ENCODE measurements at regions not wholly inside any gene's neighbourhood (a gene's known extent, or its start where the extent isn't known, plus 50 kb on each side); places are given as distances from the start of the nearest gene placed in this dataset.
"Not testable (repeated sequence)": the region's sequence is repeated elsewhere in the genome, so short reads cannot be mapped to it uniquely, and the experiment has no call there.

DNA sequence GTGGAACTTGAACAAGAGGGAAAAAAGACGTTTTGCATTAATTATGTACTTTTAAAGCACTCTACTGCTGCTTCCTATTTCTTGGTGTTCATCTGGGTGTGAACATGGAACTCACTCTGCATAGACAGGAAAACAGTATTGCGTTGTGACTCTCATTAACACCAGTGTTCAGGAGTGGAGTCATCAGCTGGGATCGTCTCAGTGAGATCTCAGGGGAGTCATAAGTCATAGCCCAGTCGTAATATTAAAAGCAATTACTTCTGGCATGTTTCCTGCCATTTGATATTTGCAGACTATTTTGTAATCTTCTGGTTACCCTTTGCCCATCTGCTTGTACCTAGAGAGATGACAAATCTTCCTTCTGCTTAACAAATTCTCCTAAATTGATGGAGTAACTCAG is 462.0 kb upstream of the ATP11B start:
- 48 to 57% methylated on average over 4 of the region's 4 CpGs for WGBS, 2 donors
- Histone ChIP-seq H3K36me3 (ENCODE audit: control insufficient read depth in 4 of 4, insufficient read depth in 4 of 4, low read length in 4 of 4) (no peaks in the 10 kb centered on the region), H3K4me1 (ENCODE audit: control insufficient read depth in 5 of 5, insufficient read depth in 5 of 5, low read length in 5 of 5) (no peaks in the 10 kb centered on the region), H3K27ac (ENCODE audit: low read depth in 1 of 2, low read length in 1 of 2) (no peak overlapping the region), H3K4me3 (no peak overlapping the region), H3K27me3 (ENCODE audit: control insufficient read depth in 3 of 3, insufficient read depth in 3 of 3, low read length in 2 of 3) (no peaks in the 10 kb centered on the region), H3K9me3 (ENCODE audit: control insufficient read depth in 4 of 4, insufficient read depth in 3 of 4, low read length in 3 of 4) (no peaks in the 10 kb centered on the region), H3K9ac (ENCODE audit: insufficient read depth in 1 of 2, low read length in 2 of 2) (no peak overlapping the region)
- DNase-seq, result no peak
- TF ChIP-seq, protein P1, sequence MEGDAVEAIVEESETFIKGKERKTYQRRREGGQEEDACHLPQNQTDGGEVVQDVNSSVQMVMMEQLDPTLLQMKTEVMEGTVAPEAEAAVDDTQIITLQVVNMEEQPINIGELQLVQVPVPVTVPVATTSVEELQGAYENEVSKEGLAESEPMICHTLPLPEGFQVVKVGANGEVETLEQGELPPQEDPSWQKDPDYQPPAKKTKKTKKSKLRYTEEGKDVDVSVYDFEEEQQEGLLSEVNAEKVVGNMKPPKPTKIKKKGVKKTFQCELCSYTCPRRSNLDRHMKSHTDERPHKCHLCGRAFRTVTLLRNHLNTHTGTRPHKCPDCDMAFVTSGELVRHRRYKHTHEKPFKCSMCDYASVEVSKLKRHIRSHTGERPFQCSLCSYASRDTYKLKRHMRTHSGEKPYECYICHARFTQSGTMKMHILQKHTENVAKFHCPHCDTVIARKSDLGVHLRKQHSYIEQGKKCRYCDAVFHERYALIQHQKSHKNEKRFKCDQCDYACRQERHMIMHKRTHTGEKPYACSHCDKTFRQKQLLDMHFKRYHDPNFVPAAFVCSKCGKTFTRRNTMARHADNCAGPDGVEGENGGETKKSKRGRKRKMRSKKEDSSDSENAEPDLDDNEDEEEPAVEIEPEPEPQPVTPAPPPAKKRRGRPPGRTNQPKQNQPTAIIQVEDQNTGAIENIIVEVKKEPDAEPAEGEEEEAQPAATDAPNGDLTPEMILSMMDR (IDR thresholded peaks at IDR 0.05; ENCODE audit: control extremely low read depth, extremely low read depth), result no peak
- ATAC-seq (ENCODE audit: insufficient read depth, low FRiP score), result no peak

DNA sequence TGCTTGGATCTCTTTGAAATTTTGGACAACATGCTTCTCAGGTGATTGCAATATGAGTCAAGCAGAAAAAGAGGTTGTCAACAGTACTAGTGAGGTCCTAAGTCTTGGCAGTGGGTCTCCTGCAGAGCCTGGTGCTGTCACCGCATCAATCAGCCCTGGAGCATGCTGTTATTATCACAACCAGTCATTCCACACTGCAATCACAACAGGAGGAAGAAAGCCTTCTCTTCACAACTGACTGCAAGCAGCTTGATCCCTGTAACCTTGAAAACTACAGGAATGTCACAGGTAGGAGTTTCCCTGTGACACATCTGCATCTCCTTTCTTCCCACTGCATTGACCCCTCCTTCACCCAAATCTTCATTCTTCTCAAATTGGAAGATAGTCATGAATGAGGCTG is 451.1 kb upstream of the ATP11B start:
- TF ChIP-seq, protein P1 (IDR thresholded peaks at IDR 0.05; ENCODE audit: control extremely low read depth, extremely low read depth), result no peak
- DNase-seq (no peak), ATAC-seq (ENCODE audit: insufficient read depth, low FRiP score) (no peak)
- Histone ChIP-seq H3K9me3 (ENCODE audit: control insufficient read depth in 4 of 4, insufficient read depth in 3 of 4, low read length in 3 of 4) (no peaks in the 10 kb centered on the region), H3K9ac (ENCODE audit: insufficient read depth in 1 of 2, low read length in 2 of 2) (no peak overlapping the region), H3K27ac (ENCODE audit: low read depth in 1 of 2, low read length in 1 of 2) (no peak overlapping the region), H3K27me3 (ENCODE audit: control insufficient read depth in 3 of 3, insufficient read depth in 3 of 3, low read length in 2 of 3) (no peaks in the 10 kb centered on the region), H3K4me1 (ENCODE audit: control insufficient read depth in 5 of 5, insufficient read depth in 5 of 5, low read length in 5 of 5) (no peaks in the 10 kb centered on the region), H3K36me3 (ENCODE audit: control insufficient read depth in 4 of 4, insufficient read depth in 4 of 4, low read length in 4 of 4) (no peaks in the 10 kb centered on the region), H3K4me3 (no peak overlapping the region)
- 57 to 59% methylated on average over 1 of the region's 1 CpG for WGBS, 2 donors

DNA sequence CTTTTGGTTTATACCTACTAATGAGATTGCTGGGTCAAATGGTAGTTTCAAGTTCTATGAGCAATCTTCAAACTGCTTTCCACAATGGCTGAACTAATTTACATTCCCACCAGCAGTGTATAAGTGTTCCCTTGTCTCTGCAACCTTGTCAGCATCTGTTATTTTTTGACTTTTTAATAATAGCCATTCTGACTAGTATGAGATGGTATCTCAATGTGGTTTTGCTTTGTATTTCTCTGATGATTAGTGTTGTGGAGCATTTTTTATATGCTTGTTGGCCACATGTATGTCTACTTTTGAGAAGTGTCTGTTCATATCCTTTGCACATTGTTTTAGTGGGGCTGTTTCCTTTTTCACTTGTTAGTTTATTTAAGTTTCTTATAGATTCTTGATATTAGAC is 449.3 kb upstream of the ATP11B start:
- not testable (repeated sequence) for H3K9me3 ChIP-seq (ENCODE audit: control insufficient read depth in 4 of 4, insufficient read depth in 3 of 4, low read length in 3 of 4); H3K4me3 ChIP-seq; ATAC-seq (ENCODE audit: insufficient read depth, low FRiP score); H3K27me3 ChIP-seq (ENCODE audit: control insufficient read depth in 3 of 3, insufficient read depth in 3 of 3, low read length in 2 of 3); H3K27ac ChIP-seq (ENCODE audit: low read depth in 1 of 2, low read length in 1 of 2); H3K9ac ChIP-seq (ENCODE audit: insufficient read depth in 1 of 2, low read length in 2 of 2); H3K4me1 ChIP-seq (ENCODE audit: control insufficient read depth in 5 of 5, insufficient read depth in 5 of 5, low read length in 5 of 5); H3K36me3 ChIP-seq (ENCODE audit: control insufficient read depth in 4 of 4, insufficient read depth in 4 of 4, low read length in 4 of 4); DNase-seq

DNA sequence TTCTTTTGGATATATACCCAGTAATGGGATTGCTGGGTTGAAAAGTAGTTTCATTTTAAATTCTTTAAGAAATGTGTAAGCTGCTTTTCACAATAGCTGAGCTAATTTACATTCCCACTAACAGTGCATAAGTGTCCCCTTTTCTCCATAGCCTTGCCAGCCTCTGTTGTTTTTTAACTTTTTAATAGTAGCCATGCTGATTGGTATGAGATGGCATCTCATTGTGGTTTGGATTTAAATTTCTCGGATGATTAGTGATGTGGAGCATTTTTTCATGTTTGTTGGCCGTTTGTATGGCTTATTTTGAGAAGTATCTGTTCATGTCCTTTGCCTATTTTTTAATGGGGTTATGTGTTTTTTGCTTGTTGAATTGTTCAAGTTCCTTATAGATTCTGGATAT is 444.3 kb upstream of the ATP11B start:
- Histone ChIP-seq H3K27me3 (ENCODE audit: control insufficient read depth in 3 of 3, insufficient read depth in 3 of 3, low read length in 2 of 3) (no peaks in the 10 kb centered on the region), H3K9ac (ENCODE audit: insufficient read depth in 1 of 2, low read length in 2 of 2) (no peak overlapping the region), H3K4me3 (no peak overlapping the region), H3K4me1 (ENCODE audit: control insufficient read depth in 5 of 5, insufficient read depth in 5 of 5, low read length in 5 of 5) (no peaks in the 10 kb centered on the region), H3K36me3 (ENCODE audit: control insufficient read depth in 4 of 4, insufficient read depth in 4 of 4, low read length in 4 of 4) (no peaks in the 10 kb centered on the region), H3K27ac (ENCODE audit: low read depth in 1 of 2, low read length in 1 of 2) (no peak overlapping the region), H3K9me3 (ENCODE audit: control insufficient read depth in 4 of 4, insufficient read depth in 3 of 4, low read length in 3 of 4) (no peaks in the 10 kb centered on the region)
- ATAC-seq (ENCODE audit: insufficient read depth, low FRiP score) (no peak), DNase-seq (no peak)
- WGBS, 2 donors, result 36 to 69% methylated on average over 2 of the region's 2 CpGs
- TF ChIP-seq, protein P1 (IDR thresholded peaks at IDR 0.05; ENCODE audit: control extremely low read depth, extremely low read depth), result no peak
